Testis (tissue), 2 donors: ENCODE measurements at regions not wholly inside any gene's neighbourhood (a gene's known extent, or its start where the extent isn't known, plus 50 kb on each side); places are given as distances from the start of the nearest gene placed in this dataset.

Source experiments
- DNase-seq: peaks from one replicate; pipeline ENCODE4 v3.0.0-alpha.2; 2019
- H3K27ac ChIP-seq, 2 donors: fragments of 200-600 bp; sonication (generic); one replicate each; pipeline ENCODE4 v1.5.1; 2019
- H3K27me3 ChIP-seq: fragments of 200-600 bp; sonication (generic); one replicate; pipeline ENCODE4 v1.5.1; 2019
- H3K36me3 ChIP-seq: fragments of 200-600 bp; sonication (generic); one replicate; pipeline ENCODE4 v1.5.1; 2017; ENCODE audit warnings: low read depth; ENCODE audit errors: missing control alignments
- H3K4me1 ChIP-seq: fragments of 200-600 bp; sonication (generic); one replicate; pipeline ENCODE4 v1.5.1; 2019
- H3K4me3 ChIP-seq, 2 donors: fragments of 200-600 bp; sonication (generic); one replicate each; pipeline ENCODE4 v1.5.1; 2017 to 2019
- H3K9me3 ChIP-seq: fragments of 200-600 bp; sonication (generic); one replicate; pipeline ENCODE4 v1.5.1; 2017
- POLR2A ChIP-seq: fragments of 450-650 bp; IDR thresholded peaks from one replicate; pipeline ENCODE4 v1.6.1; 2017; ENCODE audit warnings: antibody characterized with exemption, mild to moderate bottlenecking, moderate library complexity
- WGBS, 2 donors: methylation state at CpG; one replicate each; pipeline ENCODE4 v1.1.5; 2018; 5-methylcytosine and 5-hydroxymethylcytosine counted together
- intact Hi-C: fragments of 100-400 bp; cut with DNase I; formaldehyde crosslinking; loops from one replicate; pipeline ENCODE4 v1.15.1; 2023; ENCODE audit warnings: low total_unique reads
- TF ChIP-seq, protein P1 (sequence below), 3 experiments: fragments of 450-650 bp in 2 of 3; fragments of 200-600 bp in 1 of 3; sonication (generic) in 1 of 3; IDR thresholded peaks; one replicate each; pipeline ENCODE4 v1.5.1; 2016 to 2019; ENCODE audit warnings: antibody characterized with exemption in 3 of 3, mild to moderate bottlenecking in 2 of 3, moderate library complexity in 1 of 3

GRCh38 chr4:27716693-27717430 is 856.2 kb downstream of the STIM2 start:
- no peaks in the 10 kb centered on the region for H3K4me1 ChIP-seq
- no peak overlapping the region for H3K4me3 ChIP-seq
- no peaks in the 10 kb centered on the region for H3K27me3 ChIP-seq
- H3K9me3 ChIP-seq = no peaks in the 10 kb centered on the region
- TF ChIP-seq, protein P1, sequence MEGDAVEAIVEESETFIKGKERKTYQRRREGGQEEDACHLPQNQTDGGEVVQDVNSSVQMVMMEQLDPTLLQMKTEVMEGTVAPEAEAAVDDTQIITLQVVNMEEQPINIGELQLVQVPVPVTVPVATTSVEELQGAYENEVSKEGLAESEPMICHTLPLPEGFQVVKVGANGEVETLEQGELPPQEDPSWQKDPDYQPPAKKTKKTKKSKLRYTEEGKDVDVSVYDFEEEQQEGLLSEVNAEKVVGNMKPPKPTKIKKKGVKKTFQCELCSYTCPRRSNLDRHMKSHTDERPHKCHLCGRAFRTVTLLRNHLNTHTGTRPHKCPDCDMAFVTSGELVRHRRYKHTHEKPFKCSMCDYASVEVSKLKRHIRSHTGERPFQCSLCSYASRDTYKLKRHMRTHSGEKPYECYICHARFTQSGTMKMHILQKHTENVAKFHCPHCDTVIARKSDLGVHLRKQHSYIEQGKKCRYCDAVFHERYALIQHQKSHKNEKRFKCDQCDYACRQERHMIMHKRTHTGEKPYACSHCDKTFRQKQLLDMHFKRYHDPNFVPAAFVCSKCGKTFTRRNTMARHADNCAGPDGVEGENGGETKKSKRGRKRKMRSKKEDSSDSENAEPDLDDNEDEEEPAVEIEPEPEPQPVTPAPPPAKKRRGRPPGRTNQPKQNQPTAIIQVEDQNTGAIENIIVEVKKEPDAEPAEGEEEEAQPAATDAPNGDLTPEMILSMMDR (IDR thresholded peaks at IDR 0.05) = no peak
- H3K36me3 ChIP-seq = no peaks in the 10 kb centered on the region
- 60 to 63% methylated on average over 3 of the region's 3 CpGs for WGBS, 2 donors
- no peak for DNase-seq
- no peak overlapping the region for H3K27ac ChIP-seq
- intact Hi-C loops = no loop called here

DNA sequence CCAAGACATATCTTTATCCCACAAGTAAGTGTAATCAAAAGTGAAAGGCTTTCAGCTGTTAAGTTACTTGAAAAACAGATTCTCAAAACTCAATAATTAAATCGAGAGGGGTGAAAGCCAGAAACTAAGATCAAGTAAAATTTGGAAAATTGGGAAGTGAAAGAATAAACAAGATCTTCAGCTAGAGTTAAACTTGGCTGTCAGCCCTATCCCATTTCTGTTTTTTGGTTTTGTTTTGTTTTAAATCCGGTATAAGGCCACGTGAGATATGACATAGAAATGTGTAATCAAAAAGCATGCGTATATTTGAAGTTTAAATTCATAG is 856.8 kb downstream of the STIM2 start:
- intact Hi-C loops = no loop called here
- no peak overlapping the region for H3K4me3 ChIP-seq
- TF ChIP-seq, protein P1 (IDR thresholded peaks at IDR 0.05) = no peak
- no peak for TF ChIP-seq POLR2A
- no peaks in the 10 kb centered on the region for H3K36me3 ChIP-seq
- no peaks in the 10 kb centered on the region for H3K9me3 ChIP-seq
- H3K4me1 ChIP-seq = no peaks in the 10 kb centered on the region
- WGBS, 2 donors = 56 to 68% methylated on average over 4 of the region's 4 CpGs
- DNase-seq = no peak
- H3K27me3 ChIP-seq = no peaks in the 10 kb centered on the region
- no peak overlapping the region for H3K27ac ChIP-seq

GRCh38 chr4:27720010-27720766 is 859.5 kb downstream of the STIM2 start:
- Histone ChIP-seq H3K36me3 (no peaks in the 10 kb centered on the region), H3K27me3 (no peaks in the 10 kb centered on the region), H3K9me3 (no peaks in the 10 kb centered on the region), H3K4me1 (no peaks in the 10 kb centered on the region), H3K4me3 (no peak overlapping the region), H3K27ac (no peak overlapping the region)
- 92 to 93% methylated on average over 4 of the region's 4 CpGs for whole genome bisulfite sequencing, 2 donors
- intact Hi-C loops = no loop called here
- DNase-seq = no peak
- TF ChIP-seq POLR2A = no peak
- TF ChIP-seq, protein P1 (IDR thresholded peaks at IDR 0.05) = no peak

DNA sequence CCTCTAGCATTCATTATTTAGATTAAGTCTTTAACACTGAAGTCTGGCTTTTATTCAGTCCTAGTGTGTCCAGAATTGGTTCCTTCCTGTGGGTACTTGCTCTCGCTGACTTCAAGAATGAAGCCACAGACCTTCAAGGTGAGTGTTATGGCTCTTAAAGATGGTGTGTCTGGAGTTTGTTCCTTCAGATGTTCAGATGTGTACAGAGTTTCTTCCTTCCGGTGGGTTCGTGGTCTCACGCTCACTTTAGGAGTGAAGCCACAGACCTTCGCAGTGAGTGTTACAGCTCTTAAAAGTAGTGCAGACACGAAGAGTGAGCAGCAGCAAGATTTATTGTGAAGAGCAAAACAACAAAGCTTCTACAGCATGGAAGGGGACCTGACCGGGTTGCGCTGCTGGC is 860.6 kb downstream of the STIM2 start:
- intact Hi-C loops = no loop called here
- Histone ChIP-seq H3K4me3 (no peak overlapping the region), H3K36me3 (no peaks in the 10 kb centered on the region), H3K27me3 (no peaks in the 10 kb centered on the region), H3K9me3 (no peaks in the 10 kb centered on the region), H3K27ac (no peak overlapping the region), H3K4me1 (no peaks in the 10 kb centered on the region)
- WGBS, 2 donors = 81 to 89% methylated on average over 8 of the region's 8 CpGs
- no peak for TF ChIP-seq POLR2A
- TF ChIP-seq, protein P1 (IDR thresholded peaks at IDR 0.05) = no peak
- DNase-seq = no peak

- intact Hi-C loops = no loop called here
- TF ChIP-seq, protein P1 (IDR thresholded peaks at IDR 0.05) = no peak
- no peak for TF ChIP-seq POLR2A
- H3K36me3 ChIP-seq = no peaks in the 10 kb centered on the region
- no peaks in the 10 kb centered on the region for H3K4me1 ChIP-seq
- DNase-seq = no peak
- no peaks in the 10 kb centered on the region for H3K9me3 ChIP-seq
- WGBS, 2 donors = 84 to 90% methylated on average over 3 of the region's 3 CpGs
- no peak overlapping the region for H3K4me3 ChIP-seq
- H3K27me3 ChIP-seq = no peaks in the 10 kb centered on the region
- H3K27ac ChIP-seq = no peak overlapping the region
Measured at GRCh38 chr4:27728892-27729291, 868.3 kb downstream of the STIM2 start.
